SJSA1 (cell line): ENCODE measurements at regions not wholly inside any gene's neighbourhood (a gene's known extent, or its start where the extent isn't known, plus 50 kb on each side); places are given as distances from the start of the nearest gene placed in this dataset.

Experiments
- DNase-seq, 2 experiments: peaks; one replicate each; pipeline ENCODE4 v3.0.0-alpha.2; 2015 to 2020; ENCODE audit warnings: low spot score in 2 of 2, low read depth in 1 of 2
- H3K27ac ChIP-seq: fragments of 250-450 bp; sonication (Bioruptor Pico); 2 replicates; pipeline ENCODE4 v1.5.1; 2020; ENCODE audit warnings: mild to moderate bottlenecking, moderate library complexity
- H3K27me3 ChIP-seq: fragments of 250-450 bp; sonication (Bioruptor Pico); replicated peaks from 2 replicates; pipeline ENCODE4 v1.5.1; 2020; ENCODE audit warnings: mild to moderate bottlenecking, moderate library complexity
- H3K36me3 ChIP-seq: fragments of 250-450 bp; sonication (Bioruptor Pico); 2 replicates; pipeline ENCODE4 v1.5.1; 2020; ENCODE audit warnings: mild to moderate bottlenecking
- H3K4me1 ChIP-seq: fragments of 250-450 bp; sonication (Bioruptor Pico); replicated peaks from 2 replicates; pipeline ENCODE4 v1.6.1; 2021; ENCODE audit warnings: mild to moderate bottlenecking
- H3K4me3 ChIP-seq: fragments of 250-450 bp; sonication (Bioruptor Pico); 2 replicates; pipeline ENCODE4 v1.5.1; 2020; ENCODE audit warnings: mild to moderate bottlenecking
- H3K9me3 ChIP-seq: fragments of 250-450 bp; sonication (Bioruptor Pico); replicated peaks from 2 replicates; pipeline ENCODE4 v1.5.1; 2020; ENCODE audit warnings: mild to moderate bottlenecking

DNA sequence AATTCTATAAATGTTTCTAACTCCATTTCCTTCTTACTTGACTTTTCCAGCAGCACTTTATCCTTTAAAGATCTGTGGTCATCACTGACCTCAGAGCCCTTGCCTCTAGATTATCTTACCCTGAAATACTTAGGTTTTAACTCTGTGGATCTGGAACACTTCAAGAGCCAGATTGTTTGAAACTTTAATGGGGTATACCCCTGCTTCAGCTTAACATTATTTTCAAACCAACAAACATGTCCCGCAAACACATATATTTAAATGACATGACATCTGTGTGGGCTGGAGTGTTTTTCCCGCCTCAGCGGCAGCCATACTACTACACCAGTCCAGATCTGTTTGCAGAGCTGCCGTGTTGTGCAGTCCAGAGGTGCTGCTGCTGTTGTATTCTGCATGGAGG lies 252.0 kb upstream of the TPM1 start:
- H3K4me3 ChIP-seq: no peak overlapping the region
- H3K9me3 ChIP-seq: no peaks in the 10 kb centered on the region
- peaks cover 8% of the 10 kb centered on the region; the same call in 1 of the 2 replicates for H3K4me1 ChIP-seq
- H3K36me3 ChIP-seq: no peaks in the 10 kb centered on the region
- H3K27ac ChIP-seq: no peak overlapping the region
- H3K27me3 ChIP-seq: no peaks in the 10 kb centered on the region
- DNase-seq: no peak

DNA sequence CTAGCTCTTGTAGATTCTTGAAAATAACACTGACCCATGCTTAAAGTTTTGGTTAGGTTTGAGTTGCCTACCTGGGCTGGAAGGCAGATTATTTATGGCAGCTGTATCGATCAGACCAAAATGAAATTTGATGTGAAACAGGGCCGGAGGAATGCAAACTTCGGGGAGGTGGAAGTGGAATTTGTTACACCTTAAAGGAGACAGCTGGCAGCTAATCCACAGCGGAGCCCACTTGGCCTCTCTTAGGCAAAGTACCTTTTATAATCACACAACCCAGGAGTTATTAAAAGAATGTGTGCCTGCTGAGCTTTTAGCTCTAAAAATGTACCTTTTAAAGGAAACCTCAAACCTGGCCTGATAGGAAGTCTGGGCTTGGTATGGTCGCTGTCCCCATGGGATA lies 250.9 kb upstream of the TPM1 start:
- no peak for DNase-seq
- H3K27me3 ChIP-seq: no peaks in the 10 kb centered on the region
- no peaks in the 10 kb centered on the region for H3K4me1 ChIP-seq
- no peaks in the 10 kb centered on the region for H3K9me3 ChIP-seq
- no peak overlapping the region for H3K4me3 ChIP-seq
- no peak overlapping the region for H3K27ac ChIP-seq
- no peaks in the 10 kb centered on the region for H3K36me3 ChIP-seq

DNA sequence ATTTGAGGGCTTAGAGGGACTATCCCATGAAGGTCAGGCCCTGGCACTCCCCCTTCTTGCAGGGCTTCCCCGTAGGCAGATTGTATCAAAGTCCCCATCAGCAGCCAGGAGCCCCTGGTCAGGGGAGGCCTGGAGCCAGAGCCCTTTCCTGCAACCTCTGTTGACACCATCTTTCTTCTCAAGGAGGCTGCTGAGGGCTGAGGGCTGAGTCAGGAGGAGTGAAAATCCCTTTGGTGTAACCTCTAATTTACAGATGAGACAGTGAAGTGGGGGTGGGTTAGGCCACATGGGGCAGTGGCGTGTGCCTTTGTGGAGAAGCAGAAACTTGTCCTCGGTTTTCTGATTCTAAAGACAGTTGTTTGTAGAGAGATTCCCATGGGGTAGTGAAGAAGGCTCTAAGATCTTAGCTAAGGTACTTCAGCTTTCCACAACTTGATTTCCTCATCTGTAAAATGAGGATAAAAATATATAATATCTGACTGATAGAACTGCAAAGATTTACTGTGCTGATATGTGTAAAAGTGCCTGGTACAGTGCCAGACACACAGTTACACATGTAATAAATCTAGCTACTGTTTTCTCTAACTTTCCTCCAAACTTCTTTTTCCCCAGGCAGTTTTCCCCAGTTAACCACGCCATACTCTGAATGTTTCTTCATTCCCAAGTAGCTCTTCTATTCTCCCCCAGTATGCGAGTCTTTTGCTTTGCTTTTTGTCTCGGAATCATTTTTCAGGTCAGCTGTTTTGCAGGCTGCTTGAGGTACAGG lies 249.4 kb upstream of the TPM1 start:
- H3K4me3 ChIP-seq: no peak overlapping the region
- no peaks in the 10 kb centered on the region; the same call in 1 of the 2 replicates for H3K36me3 ChIP-seq
- H3K9me3 ChIP-seq: no peaks in the 10 kb centered on the region
- H3K4me1 ChIP-seq: no peaks in the 10 kb centered on the region
- no peak overlapping the region for H3K27ac ChIP-seq
- no peak for DNase-seq
- H3K27me3 ChIP-seq: no peaks in the 10 kb centered on the region

DNA sequence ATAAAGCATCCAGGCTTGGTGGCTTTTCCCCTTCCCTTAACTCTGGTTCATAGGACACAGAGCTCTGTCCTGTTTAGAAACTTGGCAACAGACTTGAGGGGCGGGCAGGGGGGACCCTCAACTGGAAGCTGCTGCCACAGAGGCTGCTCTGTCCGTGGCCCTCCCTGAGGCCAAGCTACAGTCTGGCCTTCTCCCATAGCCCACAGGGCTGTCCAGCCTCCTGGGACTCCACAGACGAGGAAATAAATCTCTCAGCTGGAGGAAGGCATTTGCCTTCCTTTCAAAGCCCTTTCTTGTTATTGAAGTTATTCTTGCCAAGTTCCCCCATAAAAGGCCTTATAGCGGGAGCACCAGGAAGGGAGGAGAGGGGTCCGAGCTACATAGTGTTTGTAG lies 248.8 kb upstream of the TPM1 start:
- Histone ChIP-seq H3K4me1 (no peaks in the 10 kb centered on the region), H3K4me3 (no peak overlapping the region), H3K36me3 (no peaks in the 10 kb centered on the region; the same call in 1 of the 2 replicates), H3K9me3 (no peaks in the 10 kb centered on the region), H3K27me3 (no peaks in the 10 kb centered on the region), H3K27ac (no peak overlapping the region)
- DNase-seq: peak in 1 of 2 experiments; percentile 23

DNA sequence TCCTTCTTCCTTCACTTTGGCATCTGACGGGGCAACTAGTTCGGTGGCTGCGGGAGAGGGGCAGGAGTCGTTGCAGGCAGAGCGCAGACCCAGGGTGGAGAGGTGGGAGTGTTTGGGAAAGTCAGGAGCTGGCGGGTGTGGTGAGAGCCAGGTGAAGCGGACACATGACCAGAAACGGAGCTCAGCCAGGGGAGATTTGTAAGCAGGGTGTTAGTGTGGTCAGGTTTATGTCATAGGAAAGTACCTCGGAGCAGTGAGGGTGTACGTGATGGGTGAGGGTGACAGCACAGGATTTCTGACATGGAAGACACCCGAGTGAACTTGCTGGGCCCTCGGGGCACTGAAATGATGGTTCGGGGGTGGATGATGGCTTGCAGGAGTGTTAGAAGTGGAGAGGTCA lies 247.4 kb upstream of the TPM1 start:
- Histone ChIP-seq H3K4me3 (no peak overlapping the region), H3K9me3 (no peaks in the 10 kb centered on the region), H3K4me1 (no peaks in the 10 kb centered on the region), H3K27me3 (no peaks in the 10 kb centered on the region), H3K36me3 (no peaks in the 10 kb centered on the region; the same call in none of the 2 replicates), H3K27ac (no peak overlapping the region)
- DNase-seq: no peak

DNA sequence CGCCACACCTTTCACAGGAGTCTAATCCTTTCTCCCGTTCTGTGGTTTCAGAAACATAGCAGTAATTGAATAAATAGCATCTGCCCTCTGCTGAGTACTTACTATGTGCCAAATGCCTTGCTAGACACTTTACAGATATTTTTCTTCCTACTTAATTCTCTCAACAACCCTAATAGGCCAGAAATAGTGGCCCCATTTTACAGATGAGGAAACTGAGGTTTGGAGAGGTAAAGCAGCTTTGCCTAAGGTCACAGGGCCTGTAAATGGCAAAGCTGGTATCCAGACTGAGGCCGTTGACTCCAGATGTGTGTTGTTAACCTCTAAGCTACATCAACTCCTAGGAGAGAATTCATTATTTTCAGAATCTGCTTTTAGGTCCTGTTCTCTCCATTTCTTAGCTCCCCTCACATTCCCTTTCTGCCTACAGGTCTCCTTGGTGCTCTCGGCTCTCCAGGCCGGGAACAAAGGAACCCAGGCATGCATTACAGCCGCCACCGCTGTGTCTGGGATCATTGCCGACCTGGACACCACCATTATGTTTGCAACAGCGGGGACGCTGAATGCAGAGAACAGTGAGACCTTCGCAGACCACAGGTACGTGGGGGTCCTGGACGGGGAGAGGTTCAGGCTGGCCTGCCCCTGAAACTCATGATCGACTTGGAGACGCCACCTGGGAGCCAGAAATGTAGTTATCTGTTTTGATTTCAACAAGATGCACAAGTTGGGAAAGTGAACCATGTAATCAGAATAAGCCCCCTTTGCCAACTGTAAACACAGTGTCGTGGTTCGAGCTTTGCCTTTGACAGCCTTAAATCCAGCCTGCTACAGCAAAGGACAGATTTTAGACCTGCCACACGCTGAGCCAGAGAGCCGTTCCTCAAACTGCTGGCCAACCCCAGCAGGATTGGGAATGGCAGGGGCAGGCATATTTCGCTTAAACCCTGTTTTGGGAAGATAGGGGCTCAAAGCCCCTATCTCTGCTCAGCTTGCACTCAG lies 246.5 kb upstream of the TPM1 start:
- DNase-seq: no peak
- Histone ChIP-seq H3K27ac (no peak overlapping the region), H3K4me1 (no peaks in the 10 kb centered on the region), H3K36me3 (peaks cover 7% of the 10 kb centered on the region), H3K4me3 (no peak overlapping the region), H3K27me3 (no peaks in the 10 kb centered on the region), H3K9me3 (no peaks in the 10 kb centered on the region)

DNA sequence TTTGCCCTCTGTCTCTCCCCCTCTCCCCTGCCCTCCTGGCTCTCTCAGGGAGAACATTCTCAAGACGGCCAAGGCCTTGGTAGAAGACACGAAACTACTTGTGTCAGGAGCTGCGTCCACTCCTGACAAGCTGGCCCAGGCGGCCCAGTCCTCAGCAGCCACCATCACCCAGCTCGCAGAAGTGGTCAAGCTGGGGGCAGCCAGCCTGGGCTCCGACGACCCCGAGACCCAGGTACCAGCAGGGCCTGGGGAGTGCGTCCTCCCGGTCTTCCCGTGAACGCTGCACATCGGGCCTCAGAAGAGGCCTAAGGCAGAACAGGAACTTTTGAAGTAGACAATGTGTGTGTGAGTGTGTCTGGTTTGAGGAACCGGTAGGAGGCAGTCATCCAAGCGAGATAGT lies 245.4 kb upstream of the TPM1 start:
- Histone ChIP-seq H3K27ac (no peak overlapping the region), H3K4me1 (no peaks in the 10 kb centered on the region), H3K9me3 (no peaks in the 10 kb centered on the region), H3K36me3 (peaks cover 7% of the 10 kb centered on the region), H3K27me3 (no peaks in the 10 kb centered on the region), H3K4me3 (no peak overlapping the region)
- no peak for DNase-seq

DNA sequence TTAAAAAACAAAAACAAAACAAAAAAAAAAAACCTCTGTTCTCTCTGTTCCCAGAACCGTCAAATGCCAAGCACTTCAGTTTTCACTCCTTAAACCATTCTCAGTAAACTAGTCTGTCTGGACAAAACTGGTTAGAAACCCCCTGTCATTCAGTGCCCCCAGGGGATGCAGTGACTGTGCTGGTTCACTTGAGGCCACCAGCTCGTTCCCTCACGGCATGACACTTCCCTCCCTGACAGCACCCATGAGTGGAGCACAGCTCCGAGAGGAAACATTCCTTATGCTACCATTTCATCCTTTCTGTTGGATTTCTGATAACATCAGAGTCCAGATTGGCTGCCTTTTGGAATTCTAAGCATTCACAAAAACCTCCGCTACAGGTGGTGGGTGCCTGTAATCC lies 244.0 kb upstream of the TPM1 start:
- no peaks in the 10 kb centered on the region for H3K4me1 ChIP-seq
- no peaks in the 10 kb centered on the region for H3K9me3 ChIP-seq
- peaks cover 7% of the 10 kb centered on the region for H3K36me3 ChIP-seq
- no peak overlapping the region for H3K4me3 ChIP-seq
- no peak overlapping the region for H3K27ac ChIP-seq
- H3K27me3 ChIP-seq: no peaks in the 10 kb centered on the region
- no peak for DNase-seq

DNA sequence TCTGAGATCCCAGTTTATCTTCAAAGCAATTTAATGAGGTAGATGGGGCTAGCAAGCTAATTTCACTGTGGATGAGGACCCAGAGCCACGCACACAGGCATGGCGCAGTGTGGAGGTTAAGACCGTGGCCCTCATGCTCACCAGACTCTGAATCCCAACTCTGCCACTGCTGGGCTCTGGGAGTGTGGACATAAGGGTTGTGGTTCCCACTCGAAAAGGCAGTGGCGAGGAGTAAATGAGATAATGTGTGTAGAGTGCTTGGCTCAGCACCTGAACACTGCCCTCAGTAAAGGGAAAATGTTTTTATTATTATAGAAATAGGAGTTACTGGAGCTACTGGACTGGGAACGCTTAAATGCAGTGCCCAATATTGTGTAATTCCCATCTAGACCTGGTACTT lies 243.5 kb upstream of the TPM1 start:
- no peaks in the 10 kb centered on the region for H3K4me1 ChIP-seq
- no peaks in the 10 kb centered on the region for H3K27me3 ChIP-seq
- no peak overlapping the region for H3K4me3 ChIP-seq
- DNase-seq: no peak
- H3K9me3 ChIP-seq: no peaks in the 10 kb centered on the region
- peaks cover 7% of the 10 kb centered on the region for H3K36me3 ChIP-seq
- no peak overlapping the region for H3K27ac ChIP-seq

DNA sequence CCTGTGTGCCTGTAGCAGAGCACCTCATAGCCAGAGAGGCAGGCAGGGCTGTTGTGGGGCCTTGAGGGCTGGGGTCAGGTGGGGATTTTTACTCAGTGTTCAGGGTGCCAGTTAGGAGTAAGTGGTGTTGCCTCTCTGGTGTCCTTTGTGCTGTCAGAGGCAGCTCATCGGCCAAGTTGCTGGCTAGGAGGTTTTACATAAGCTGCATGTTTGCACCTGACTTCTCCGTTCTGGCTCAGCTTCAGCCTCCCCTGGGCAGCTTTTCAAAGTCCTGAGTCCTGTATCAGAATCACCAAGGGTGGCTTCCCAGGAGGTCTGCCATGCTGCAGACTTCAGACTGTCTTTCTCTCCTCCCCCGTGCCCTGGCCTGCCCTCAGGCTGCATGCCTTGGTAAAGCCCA lies 242.6 kb upstream of the TPM1 start:
- DNase-seq: no peak
- Histone ChIP-seq H3K36me3 (peaks cover 7% of the 10 kb centered on the region), H3K9me3 (no peaks in the 10 kb centered on the region), H3K27me3 (no peaks in the 10 kb centered on the region), H3K4me3 (no peak overlapping the region), H3K4me1 (no peaks in the 10 kb centered on the region), H3K27ac (no peak overlapping the region)

DNA sequence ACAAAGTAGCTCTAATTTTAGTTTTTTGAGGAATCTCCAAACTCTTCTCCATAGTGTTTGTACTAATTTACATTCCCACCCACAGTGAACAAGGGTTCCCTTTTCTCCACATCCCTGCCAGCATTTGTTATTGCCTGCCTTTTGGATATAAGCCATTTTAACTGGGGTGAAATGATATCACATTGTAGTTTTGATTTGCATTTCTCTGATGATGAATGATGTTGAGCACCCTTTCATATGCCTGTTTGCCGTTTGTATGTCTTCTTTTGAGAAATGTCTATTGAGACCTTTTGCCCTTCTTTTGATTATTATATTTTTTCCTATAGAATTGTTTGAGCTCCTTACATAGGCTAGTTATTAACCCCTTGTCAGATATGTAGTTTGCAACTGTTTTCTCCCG lies 239.9 kb upstream of the TPM1 start:
- Histone ChIP-seq H3K4me3 (no peak overlapping the region), H3K36me3 (peaks cover 18% of the 10 kb centered on the region), H3K27me3 (no peaks in the 10 kb centered on the region), H3K27ac (no peak overlapping the region), H3K9me3 (no peaks in the 10 kb centered on the region), H3K4me1 (no peaks in the 10 kb centered on the region)
- no peak for DNase-seq

DNA sequence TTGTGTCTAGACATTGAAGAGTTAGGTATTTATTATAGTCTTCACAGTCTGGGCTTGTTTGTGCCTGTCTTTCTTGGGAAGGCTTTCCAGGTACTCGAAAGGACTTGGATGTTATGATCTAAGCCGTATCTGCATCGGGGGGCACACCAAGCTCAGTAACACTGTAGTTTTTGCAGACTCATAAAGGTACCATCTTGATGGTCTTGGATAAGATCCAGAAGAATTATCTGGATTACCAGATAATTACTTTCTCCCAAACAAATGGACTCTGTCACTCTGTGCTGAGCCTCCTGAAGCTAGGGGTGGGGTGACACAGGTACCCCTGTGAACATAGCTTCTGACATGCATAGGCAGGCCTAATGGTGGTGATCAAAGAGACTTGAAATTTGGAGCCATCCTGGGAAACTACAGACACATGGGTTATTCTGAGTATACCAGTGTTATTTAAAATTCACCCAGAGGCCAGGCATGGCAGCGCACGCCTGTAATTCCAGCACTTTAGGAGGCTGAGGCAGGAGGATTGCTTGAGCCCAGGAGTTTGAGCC lies 238.6 kb upstream of the TPM1 start:
- peaks cover 18% of the 10 kb centered on the region for H3K36me3 ChIP-seq
- DNase-seq: no peak
- no peaks in the 10 kb centered on the region for H3K27me3 ChIP-seq
- no peak overlapping the region for H3K4me3 ChIP-seq
- H3K27ac ChIP-seq: no peak overlapping the region
- 0 out of 2 replicates have a peak, but pooled peaks cover 3% of the 10 kb centered on the region for H3K4me1 ChIP-seq
- no peaks in the 10 kb centered on the region for H3K9me3 ChIP-seq

DNA sequence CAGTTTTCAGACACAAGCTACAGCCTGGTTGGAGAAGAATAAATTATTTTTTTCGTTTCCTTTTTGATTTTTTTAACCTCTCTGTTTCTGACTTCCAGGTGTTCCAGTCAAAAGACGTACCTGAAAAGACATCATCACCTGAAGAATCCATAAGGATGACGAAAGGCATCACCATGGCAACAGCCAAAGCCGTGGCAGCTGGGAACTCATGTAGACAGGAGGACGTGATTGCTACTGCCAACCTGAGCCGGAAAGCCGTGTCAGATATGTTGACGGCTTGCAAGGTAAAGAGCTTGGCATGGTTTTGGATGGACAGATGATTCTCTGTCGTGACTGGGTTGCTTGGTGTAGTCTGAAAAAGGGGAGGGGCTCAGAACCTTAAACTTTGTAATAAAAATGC lies 237.0 kb upstream of the TPM1 start:
- Histone ChIP-seq H3K4me1 (peaks cover 10% of the 10 kb centered on the region; the same call in 1 of the 2 replicates), H3K36me3 (peaks cover 16% of the 10 kb centered on the region), H3K9me3 (no peaks in the 10 kb centered on the region), H3K4me3 (no peak overlapping the region), H3K27ac (no peak overlapping the region), H3K27me3 (no peaks in the 10 kb centered on the region)
- DNase-seq: no peak
